Activated T-cell treated with anti-CD3 and anti-CD28 coated beads for 24 hours (primary cell): ENCODE measurements at regions not wholly inside any gene's neighbourhood (a gene's known extent, or its start where the extent isn't known, plus 50 kb on each side); places are given as distances from the start of the nearest gene placed in this dataset.

Source experiments
- DNase-seq: peaks from one replicate; pipeline ENCODE4 v3.0.0-alpha.2; 2020; ENCODE audit warnings: low read depth

- no peak for DNase-seq
Observed at GRCh38 chr1:43008115-43009060, 49.7 kb upstream of the SLC2A1 start.
